PC-9 (cell line): ENCODE measurements at regions not wholly inside any gene's neighbourhood (a gene's known extent, or its start where the extent isn't known, plus 50 kb on each side); places are given as distances from the start of the nearest gene placed in this dataset.
"Not testable (repeated sequence)": the region's sequence is repeated elsewhere in the genome, so short reads cannot be mapped to it uniquely, and the experiment has no call there.

Experiments used
- BruUV-seq: library from RNA; stranded (reverse); fragments of 400-500 nt; replicated peaks from 2 replicates; lab custom pipeline; 2021; lab: Mats Ljungman, UMichigan
- CTCF ChIA-PET: fragments of 300-600 bp; sonication (Branson Sonifier 250); formaldehyde crosslinking; loops from one replicate; lab custom pipeline; 2022; ENCODE audit warnings: antibody characterized with exemption; lab: Charles Lee
- POLR2A ChIA-PET: fragments of 300-600 bp; sonication (Branson Sonifier 250); formaldehyde crosslinking; loops from one replicate; lab custom pipeline; 2022; ENCODE audit warnings: antibody characterized with exemption; ENCODE audit not compliant: unreplicated experiment; lab: Charles Lee
- DNase-seq, 2 experiments: peaks; one replicate each; pipeline versions ENCODE4 v3.0.0 to v3.0.0-alpha.2; 2015 to 2022; ENCODE audit warnings: mixed read lengths in 1 of 2
- H2AFZ ChIP-seq: fragments of 200-600 bp; sonication (generic); 2 replicates; pipeline ENCODE4 v1.8.1; 2017; ENCODE audit warnings: antibody characterized with exemption
- H3F3A ChIP-seq: fragments of 200-600 bp; sonication (generic); 2 replicates; pipeline ENCODE4 v1.8.1; 2017; ENCODE audit warnings: antibody characterized with exemption, mild to moderate bottlenecking, low read depth; ENCODE audit not compliant: insufficient read depth
- H3K27ac ChIP-seq: fragments of 200-600 bp; sonication (generic); 2 replicates; pipeline ENCODE4 v1.6.1; 2016; ENCODE audit warnings: mixed run types
- H3K27me3 ChIP-seq: fragments of 200-600 bp; sonication (generic); 2 replicates; pipeline ENCODE4 v1.6.1; 2016; ENCODE audit warnings: low read depth, mixed run types; ENCODE audit not compliant: insufficient read depth
- H3K36me3 ChIP-seq: fragments of 200-600 bp; sonication (generic); 2 replicates; pipeline ENCODE4 v1.6.1; 2016; ENCODE audit warnings: low read depth, mixed run types
- H3K4me1 ChIP-seq: fragments of 200-600 bp; sonication (generic); replicated peaks from 2 replicates; pipeline ENCODE4 v1.6.1; 2016; ENCODE audit warnings: mixed run types; ENCODE audit not compliant: insufficient read depth
- H3K4me2 ChIP-seq: fragments of 200-600 bp; sonication (generic); 2 replicates; pipeline ENCODE4 v1.6.1; 2017; ENCODE audit warnings: mixed run types
- H3K4me3 ChIP-seq: fragments of 200-600 bp; sonication (generic); 2 replicates; pipeline ENCODE4 v1.6.1; 2016; ENCODE audit warnings: mixed run types
- H3K79me2 ChIP-seq: fragments of 200-600 bp; sonication (generic); 2 replicates; pipeline ENCODE4 v1.6.1; 2017; ENCODE audit warnings: low read depth, mixed run types
- H3K9me2 ChIP-seq: fragments of 200-600 bp; sonication (generic); 2 replicates; pipeline ENCODE4 v1.8.1; 2017; ENCODE audit warnings: mild to moderate bottlenecking; ENCODE audit not compliant: insufficient read depth
- H3K9me3 ChIP-seq: fragments of 200-600 bp; sonication (generic); 2 replicates; pipeline ENCODE4 v1.8.1; 2016; ENCODE audit warnings: low read depth; ENCODE audit not compliant: insufficient read depth
- H4K20me1 ChIP-seq: fragments of 200-600 bp; sonication (generic); 2 replicates; pipeline ENCODE4 v1.8.1; 2017; ENCODE audit not compliant: insufficient read depth
- CTCF ChIP-seq: fragments of 200-600 bp; sonication (generic); conservative IDR thresholded peaks from 2 replicates; pipeline ENCODE4 v1.6.1; 2017; ENCODE audit warnings: mixed run types, antibody characterized with exemption, mild to moderate bottlenecking, moderate library complexity
- EZH2 ChIP-seq: fragments of 200-600 bp; sonication (generic); IDR thresholded peaks from 2 replicates; pipeline ENCODE4 v1.8.0; 2017; ENCODE audit warnings: antibody characterized with exemption, low read depth
- intact Hi-C: fragments of 100-400 bp; cut with micrococcal nuclease; formaldehyde crosslinking; loops from one replicate; pipeline ENCODE4 v1.10.0; 2022; ENCODE audit not compliant: unreplicated experiment

GRCh38 chr5:102688581-102689342, 66.3 kb upstream of the PAM start:
- H3K9me2 ChIP-seq, H3K4me1 ChIP-seq, H3K79me2 ChIP-seq, DNase-seq, CTCF ChIA-PET, H3K4me3 ChIP-seq, H3K27ac ChIP-seq, H3F3A ChIP-seq, H4K20me1 ChIP-seq, BruUV-seq, H3K27me3 ChIP-seq, H2AFZ ChIP-seq, H3K36me3 ChIP-seq, H3K9me3 ChIP-seq, H3K4me2 ChIP-seq: not testable (repeated sequence)
- intact Hi-C loops: loop anchor here (10.0 kb wide), 3 partner anchors 66 to 786 kb away; partner anchors contain the start of gene PAM
- POLR2A ChIA-PET: interaction anchor here (0.7 kb wide), 1 partner anchor 166 kb away, joined by 4 read pairs; no protein-coding TSS in a partner anchor

DNA sequence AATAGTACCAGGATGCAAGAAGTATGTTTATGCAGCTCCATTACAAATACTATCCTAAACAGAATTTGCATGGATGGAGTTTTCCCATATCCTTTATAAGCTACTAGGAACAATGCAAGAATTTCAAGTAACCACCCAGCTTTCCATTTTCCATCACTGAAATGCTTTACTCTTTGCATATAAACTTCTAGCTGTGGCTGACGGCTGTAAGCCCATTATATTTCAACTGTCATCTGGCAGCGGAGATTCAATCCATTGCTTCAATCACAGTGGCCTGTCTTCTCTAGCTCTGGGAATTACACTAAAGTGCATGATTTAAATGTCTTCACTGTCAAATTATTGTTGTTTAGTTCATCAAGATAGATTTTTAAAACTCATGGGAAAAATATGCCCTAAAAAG, 64.2 kb upstream of the PAM start:
- no TSS peak for BruUV-seq
- CTCF ChIA-PET: interaction anchor here (0.7 kb wide), 1 partner anchor 317 kb away, joined by 3 read pairs; no protein-coding TSS in a partner anchor

DNA sequence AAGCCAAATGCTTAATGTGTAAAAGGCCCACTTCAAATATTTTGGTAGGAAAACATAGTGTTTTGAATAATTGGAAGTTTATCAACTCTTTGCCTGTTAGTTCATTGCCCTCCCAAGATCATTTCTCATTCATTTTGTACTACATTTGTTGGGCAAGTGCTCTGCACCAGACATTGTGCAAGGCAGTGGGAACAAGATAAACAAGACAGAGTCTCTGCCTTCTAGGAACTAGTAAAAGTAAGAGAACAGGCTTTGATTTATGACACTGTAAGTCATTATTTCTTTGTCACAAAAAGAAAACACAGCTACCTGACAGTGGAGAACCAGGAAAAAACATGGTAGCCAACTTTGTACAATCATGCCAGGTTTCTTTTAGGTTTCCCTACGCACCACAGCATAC, 63.7 kb upstream of the PAM start:
- Histone ChIP-seq H3F3A (no peaks in the 10 kb centered on the region), H3K4me2 (no peak overlapping the region), H3K9me3 (no peaks in the 10 kb centered on the region), H3K79me2 (no peaks in the 10 kb centered on the region), H3K27ac (no peak overlapping the region), H2AFZ (no peak overlapping the region), H3K27me3 (no peaks in the 10 kb centered on the region), H3K9me2 (no peaks in the 10 kb centered on the region), H4K20me1 (no peaks in the 10 kb centered on the region), H3K36me3 (no peaks in the 10 kb centered on the region), H3K4me3 (no peak overlapping the region), H3K4me1 (no peaks in the 10 kb centered on the region)
- BruUV-seq: no TSS peak
- ChIA-PET CTCF (interaction anchor here (0.7 kb wide), 1 partner anchor 318 kb away, joined by 3 read pairs; no protein-coding TSS in a partner anchor), POLR2A (interaction anchor here (0.6 kb wide), 1 partner anchor 34 kb away, joined by 6 read pairs; no protein-coding TSS in a partner anchor)
- intact Hi-C loops: no loop called here
- DNase-seq: no peak
- TF ChIP-seq CTCF (no peak), EZH2 (no peak)

More for the DNA sequence above, 64.2 kb upstream of the PAM start:
- no peaks in the 10 kb centered on the region for H3F3A ChIP-seq
- no peaks in the 10 kb centered on the region for H3K27me3 ChIP-seq
- H3K79me2 ChIP-seq: no peaks in the 10 kb centered on the region
- no peaks in the 10 kb centered on the region for H4K20me1 ChIP-seq
- DNase-seq: no peak
- no peaks in the 10 kb centered on the region for H3K36me3 ChIP-seq
- H3K4me3 ChIP-seq: no peak overlapping the region
- H3K9me3 ChIP-seq: no peaks in the 10 kb centered on the region
- TF ChIP-seq CTCF: no peak
- no peak for TF ChIP-seq EZH2
- H3K9me2 ChIP-seq: no peaks in the 10 kb centered on the region
- POLR2A ChIA-PET: interaction anchor here (0.6 kb wide), 1 partner anchor 35 kb away, joined by 6 read pairs; no protein-coding TSS in a partner anchor
- H3K27ac ChIP-seq: no peak overlapping the region
- H2AFZ ChIP-seq: no peak overlapping the region
- no peak overlapping the region for H3K4me2 ChIP-seq
- no peaks in the 10 kb centered on the region for H3K4me1 ChIP-seq
- intact Hi-C loops: no loop called here
